Neural cell (in vitro differentiated cells): ENCODE measurements at regions not wholly inside any gene's neighbourhood (a gene's known extent, or its start where the extent isn't known, plus 50 kb on each side); places are given as distances from the start of the nearest gene placed in this dataset.

Experiments used
- POLR2AphosphoS5 ChIP-seq: IDR thresholded peaks from 2 replicates; pipeline ENCODE4 v1.6.1; 2012
- RAD21 ChIP-seq: fragments of 450-650 bp; conservative IDR thresholded peaks from 2 replicates; pipeline ENCODE4 v1.6.1; 2014; ENCODE audit warnings: antibody characterized with exemption, mild to moderate bottlenecking, moderate library complexity
- TF ChIP-seq, protein P1 (sequence below): fragments of 450-650 bp; IDR thresholded peaks from 2 replicates; pipeline ENCODE4 v1.5.1; 2014; ENCODE audit warnings: antibody characterized with exemption, mild to moderate bottlenecking, moderate library complexity; ENCODE audit not compliant: poor library complexity, severe bottlenecking

DNA sequence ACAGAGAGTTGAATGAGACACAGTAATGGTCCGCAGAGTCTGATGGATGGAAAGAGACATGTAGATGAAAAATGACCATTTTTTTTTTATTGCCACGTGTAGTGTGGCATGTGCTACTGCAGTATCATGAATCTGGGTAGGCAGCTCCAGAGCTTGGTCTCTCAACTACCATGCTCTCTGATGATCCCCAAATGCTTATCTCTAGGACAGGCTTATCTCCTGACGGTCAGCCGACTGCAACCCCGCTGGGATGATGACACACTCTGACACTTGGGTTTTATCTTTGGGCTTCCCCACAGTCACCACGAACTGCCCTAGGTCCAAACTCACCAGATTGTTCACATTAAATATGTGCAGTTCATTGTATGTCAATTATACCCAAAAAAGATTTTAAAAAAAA is 239.7 kb downstream of the QDPR start:
- TF ChIP-seq POLR2AphosphoS5 (no peak), RAD21 (no peak)
- TF ChIP-seq, protein P1, sequence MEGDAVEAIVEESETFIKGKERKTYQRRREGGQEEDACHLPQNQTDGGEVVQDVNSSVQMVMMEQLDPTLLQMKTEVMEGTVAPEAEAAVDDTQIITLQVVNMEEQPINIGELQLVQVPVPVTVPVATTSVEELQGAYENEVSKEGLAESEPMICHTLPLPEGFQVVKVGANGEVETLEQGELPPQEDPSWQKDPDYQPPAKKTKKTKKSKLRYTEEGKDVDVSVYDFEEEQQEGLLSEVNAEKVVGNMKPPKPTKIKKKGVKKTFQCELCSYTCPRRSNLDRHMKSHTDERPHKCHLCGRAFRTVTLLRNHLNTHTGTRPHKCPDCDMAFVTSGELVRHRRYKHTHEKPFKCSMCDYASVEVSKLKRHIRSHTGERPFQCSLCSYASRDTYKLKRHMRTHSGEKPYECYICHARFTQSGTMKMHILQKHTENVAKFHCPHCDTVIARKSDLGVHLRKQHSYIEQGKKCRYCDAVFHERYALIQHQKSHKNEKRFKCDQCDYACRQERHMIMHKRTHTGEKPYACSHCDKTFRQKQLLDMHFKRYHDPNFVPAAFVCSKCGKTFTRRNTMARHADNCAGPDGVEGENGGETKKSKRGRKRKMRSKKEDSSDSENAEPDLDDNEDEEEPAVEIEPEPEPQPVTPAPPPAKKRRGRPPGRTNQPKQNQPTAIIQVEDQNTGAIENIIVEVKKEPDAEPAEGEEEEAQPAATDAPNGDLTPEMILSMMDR, result no peak
